IPS-18a (cell line): ENCODE measurements at regions not wholly inside any gene's neighbourhood (a gene's known extent, or its start where the extent isn't known, plus 50 kb on each side); places are given as distances from the start of the nearest gene placed in this dataset.
"Not testable (repeated sequence)": the region's sequence is repeated elsewhere in the genome, so short reads cannot be mapped to it uniquely, and the experiment has no call there.

Experiments
- H3K27ac ChIP-seq: one replicate; pipeline ENCODE4 v1.5.1; 2013; ENCODE audit warnings: low read length
- H3K27me3 ChIP-seq: one replicate; pipeline ENCODE4 v1.6.1; 2013; ENCODE audit warnings: mild to moderate bottlenecking, low read length; ENCODE audit not compliant: control insufficient read depth, insufficient read depth
- H3K36me3 ChIP-seq: one replicate; pipeline ENCODE4 v1.6.1; 2013; ENCODE audit warnings: low read depth, low read length; ENCODE audit not compliant: control insufficient read depth
- H3K4me1 ChIP-seq: one replicate; pipeline ENCODE4 v1.6.1; 2013; ENCODE audit warnings: low read depth, low read length; ENCODE audit not compliant: control insufficient read depth
- H3K4me3 ChIP-seq: one replicate; pipeline ENCODE4 v1.5.1; 2013; ENCODE audit warnings: low read length
- H3K9ac ChIP-seq: one replicate; pipeline ENCODE4 v1.6.1; 2013; ENCODE audit warnings: mild to moderate bottlenecking, low read length, moderate library complexity
- H3K9me3 ChIP-seq: one replicate; pipeline ENCODE4 v1.6.1; 2013; ENCODE audit warnings: low read depth, low read length; ENCODE audit not compliant: control insufficient read depth

GRCh38 chr4:103410386-103410785 lies 212.2 kb upstream of the CENPE start:
- Histone ChIP-seq H3K4me3 (no peak overlapping the region), H3K9ac (no peak overlapping the region), H3K27me3 (no peaks in the 10 kb centered on the region), H3K9me3 (no peaks in the 10 kb centered on the region), H3K4me1 (peaks cover 5% of the 10 kb centered on the region), H3K36me3 (no peaks in the 10 kb centered on the region), H3K27ac (no peak overlapping the region)

DNA sequence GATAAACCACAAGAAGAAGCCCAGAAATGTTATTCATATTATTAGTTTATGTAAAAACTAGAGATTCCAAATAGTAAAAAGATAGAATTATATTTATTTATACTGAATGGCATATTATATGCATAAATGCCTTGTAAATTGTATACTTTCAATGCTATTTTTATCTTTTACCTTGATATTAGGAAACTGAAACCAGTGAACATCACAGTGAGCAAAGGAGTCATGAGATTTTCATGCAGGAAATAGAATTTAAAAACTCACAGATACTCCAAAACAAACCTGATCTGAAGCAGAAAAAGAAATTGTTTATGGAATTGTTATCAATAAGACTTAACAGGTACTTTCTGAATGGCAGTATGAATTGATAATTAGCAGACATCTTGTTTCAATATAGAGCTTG lies 207.3 kb upstream of the CENPE start:
- Histone ChIP-seq H3K9me3 (no peaks in the 10 kb centered on the region), H3K9ac (no peak overlapping the region), H3K36me3 (no peaks in the 10 kb centered on the region), H3K27me3 (no peaks in the 10 kb centered on the region), H3K4me3 (no peak overlapping the region), H3K4me1 (no peaks in the 10 kb centered on the region), H3K27ac (no peak overlapping the region)

DNA sequence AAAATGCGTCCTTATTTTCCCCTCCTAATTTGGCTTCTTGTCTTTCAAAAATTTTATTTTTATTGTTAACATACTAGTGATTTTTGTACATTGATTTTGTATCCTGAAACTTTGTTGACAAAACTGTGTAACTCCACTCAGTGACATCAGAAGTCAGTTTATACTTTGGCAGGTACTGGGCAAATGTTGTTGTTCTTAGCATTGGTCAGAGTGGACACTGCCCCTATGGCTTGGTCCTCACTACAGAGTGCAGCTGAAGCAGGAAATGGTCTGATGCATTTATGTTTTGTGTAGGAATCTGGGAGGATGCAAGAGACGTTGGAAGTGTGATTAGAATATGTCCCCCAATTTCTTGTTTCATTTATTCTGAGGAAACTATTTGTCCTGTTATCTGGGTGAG lies 205.5 kb upstream of the CENPE start:
- no peak overlapping the region for H3K9ac ChIP-seq
- H3K27me3 ChIP-seq = no peaks in the 10 kb centered on the region
- H3K9me3 ChIP-seq = no peaks in the 10 kb centered on the region
- H3K4me1 ChIP-seq = no peaks in the 10 kb centered on the region
- no peaks in the 10 kb centered on the region for H3K36me3 ChIP-seq
- no peak overlapping the region for H3K27ac ChIP-seq
- no peak overlapping the region for H3K4me3 ChIP-seq

DNA sequence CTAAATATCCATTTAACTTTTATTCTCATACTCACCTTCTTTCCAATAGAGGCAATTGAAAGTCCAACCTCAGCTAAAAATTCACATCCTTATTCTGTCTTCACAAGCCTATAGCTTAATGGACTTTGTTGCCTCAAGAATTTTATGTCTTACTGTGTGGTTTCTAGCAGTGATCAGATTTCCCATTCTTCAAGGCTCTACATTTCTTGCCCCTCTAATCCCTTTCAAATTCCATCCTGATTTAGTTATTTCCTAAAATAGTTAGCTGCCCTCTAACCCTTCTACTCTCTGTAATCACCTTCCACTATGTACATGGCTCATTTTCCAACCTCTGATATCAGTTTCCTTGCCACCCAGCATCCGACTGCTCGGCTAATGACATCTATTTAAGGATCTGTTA lies 204.1 kb upstream of the CENPE start:
- Histone ChIP-seq H3K4me3 (no peak overlapping the region), H3K27ac (no peak overlapping the region), H3K9ac (no peak overlapping the region)

DNA sequence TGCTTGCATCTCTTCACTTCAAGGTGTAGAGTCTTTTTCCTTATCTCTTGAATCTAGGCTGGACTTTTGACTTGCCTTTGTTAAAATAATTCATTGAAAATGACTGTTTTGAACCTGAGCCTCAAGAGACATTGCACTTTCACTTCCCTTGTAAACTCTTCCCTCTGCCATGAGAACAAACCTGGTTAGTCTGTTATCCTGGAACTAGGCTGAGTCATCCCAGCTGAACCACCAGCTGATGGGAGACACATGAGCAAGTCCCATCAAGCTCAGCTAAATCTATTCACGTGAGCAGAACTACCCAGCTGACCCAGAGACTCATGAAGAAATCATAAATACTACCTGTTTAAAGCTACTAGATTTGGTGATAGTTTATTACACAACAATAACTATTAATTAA lies 202.3 kb upstream of the CENPE start:
- Histone ChIP-seq H3K4me3 (no peak overlapping the region), H3K27ac (no peak overlapping the region), H3K9me3 (no peaks in the 10 kb centered on the region), H3K4me1 (no peaks in the 10 kb centered on the region), H3K27me3 (no peaks in the 10 kb centered on the region), H3K36me3 (no peaks in the 10 kb centered on the region), H3K9ac (no peak overlapping the region)

More for the DNA sequence above, 204.1 kb upstream of the CENPE start:
- Histone ChIP-seq H3K27me3 (no peaks in the 10 kb centered on the region), H3K9me3 (no peaks in the 10 kb centered on the region), H3K36me3 (no peaks in the 10 kb centered on the region), H3K4me1 (no peaks in the 10 kb centered on the region)

DNA sequence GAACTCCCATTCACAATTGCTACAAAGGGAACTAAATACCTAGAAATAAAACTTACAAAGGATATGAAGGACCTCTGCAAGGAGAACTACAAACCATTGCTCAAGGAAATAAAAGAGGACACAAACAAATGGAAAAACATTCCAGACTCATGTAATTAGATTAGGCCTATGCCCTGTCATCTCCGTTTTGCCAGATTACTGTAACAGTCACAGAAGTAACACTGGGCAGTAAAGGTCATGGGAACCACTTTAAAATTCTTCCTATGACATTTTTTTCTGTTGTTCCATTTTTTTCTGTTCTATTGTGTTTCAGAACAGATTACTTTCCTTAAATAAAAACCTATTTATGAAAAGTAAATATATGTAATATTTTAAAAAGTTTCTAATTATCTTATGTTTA lies 199.4 kb upstream of the CENPE start:
- H3K9ac ChIP-seq = no peak overlapping the region
- no peaks in the 10 kb centered on the region for H3K9me3 ChIP-seq
- no peak overlapping the region for H3K4me3 ChIP-seq
- H3K4me1 ChIP-seq = no peaks in the 10 kb centered on the region
- H3K27ac ChIP-seq = no peak overlapping the region
- H3K36me3 ChIP-seq = no peaks in the 10 kb centered on the region
- no peaks in the 10 kb centered on the region for H3K27me3 ChIP-seq

DNA sequence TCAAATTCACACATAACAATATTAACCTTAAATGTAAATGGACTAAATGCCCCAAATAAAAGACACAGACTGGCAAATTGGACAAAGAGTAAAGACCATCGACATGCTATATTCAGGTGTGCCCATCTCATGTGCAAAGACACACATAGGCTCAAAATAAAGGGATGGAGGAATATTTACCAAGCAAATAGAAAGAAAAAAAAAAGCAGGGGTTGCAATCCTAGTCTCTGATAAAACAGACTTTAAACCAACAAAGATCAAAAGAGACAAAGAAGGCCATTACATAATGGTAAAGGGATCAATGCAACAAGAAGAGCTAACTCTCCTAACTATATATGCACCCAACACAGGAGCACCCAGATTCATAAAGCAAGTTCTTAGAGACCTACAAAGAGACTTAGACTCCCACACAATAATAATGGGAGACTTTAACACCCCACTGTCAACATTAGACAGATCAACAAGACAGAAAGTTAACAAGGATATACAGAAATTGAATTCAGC lies 189.4 kb upstream of the CENPE start:
- not testable (repeated sequence) for H3K9me3 ChIP-seq

GRCh38 chr4:103385565-103385964 lies 187.4 kb upstream of the CENPE start:
- H3K9ac ChIP-seq, H3K4me3 ChIP-seq, H3K36me3 ChIP-seq, H3K27ac ChIP-seq, H3K4me1 ChIP-seq, H3K27me3 ChIP-seq, H3K9me3 ChIP-seq: not testable (repeated sequence)

More for the DNA sequence above, 189.4 kb upstream of the CENPE start:
- H3K27ac ChIP-seq, H3K36me3 ChIP-seq, H3K4me3 ChIP-seq, H3K27me3 ChIP-seq, H3K9ac ChIP-seq, H3K4me1 ChIP-seq: not testable (repeated sequence)

GRCh38 chr4:103375278-103375677 lies 177.1 kb upstream of the CENPE start:
- no peak overlapping the region for H3K9ac ChIP-seq
- H3K4me1 ChIP-seq = peaks cover 7% of the 10 kb centered on the region
- no peak overlapping the region for H3K4me3 ChIP-seq
- no peaks in the 10 kb centered on the region for H3K9me3 ChIP-seq
- no peak overlapping the region for H3K27ac ChIP-seq
- H3K36me3 ChIP-seq = no peaks in the 10 kb centered on the region
- H3K27me3 ChIP-seq = no peaks in the 10 kb centered on the region

- H3K27me3 ChIP-seq = no peaks in the 10 kb centered on the region
- peaks cover 7% of the 10 kb centered on the region for H3K4me1 ChIP-seq
- H3K36me3 ChIP-seq = no peaks in the 10 kb centered on the region
- H3K9ac ChIP-seq = no peak overlapping the region
- H3K9me3 ChIP-seq = no peaks in the 10 kb centered on the region
- no peak overlapping the region for H3K4me3 ChIP-seq
- H3K27ac ChIP-seq = no peak overlapping the region
These were observed 176.6 kb upstream of the CENPE start for GRCh38 chr4:103374758-103375157.

DNA sequence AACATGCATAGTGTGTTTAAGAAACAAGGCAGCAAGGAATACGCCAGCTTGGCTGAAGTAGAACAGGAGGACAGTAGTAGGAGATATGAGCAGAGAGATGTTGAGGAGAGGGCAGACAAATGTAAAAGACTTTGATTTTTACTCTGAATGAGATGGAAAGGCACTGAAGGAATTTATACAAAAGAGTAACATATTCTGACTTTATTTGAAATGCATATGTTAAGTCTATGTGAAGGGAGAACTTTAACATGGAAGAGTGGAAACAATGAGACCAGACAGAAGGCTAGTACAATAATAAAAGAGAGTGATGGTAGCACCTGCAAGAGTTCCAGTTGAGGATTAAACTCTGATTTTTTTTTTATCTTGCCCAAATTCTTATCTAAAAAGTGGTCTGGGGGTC lies 176.2 kb upstream of the CENPE start:
- Histone ChIP-seq H3K9ac (no peak overlapping the region), H3K27me3 (no peaks in the 10 kb centered on the region), H3K9me3 (no peaks in the 10 kb centered on the region), H3K4me1 (peaks cover 7% of the 10 kb centered on the region), H3K36me3 (no peaks in the 10 kb centered on the region), H3K4me3 (no peak overlapping the region), H3K27ac (no peak overlapping the region)

- Histone ChIP-seq H3K9me3 (no peaks in the 10 kb centered on the region), H3K4me1 (peaks cover 7% of the 10 kb centered on the region), H3K27ac (no peak overlapping the region), H3K4me3 (no peak overlapping the region), H3K36me3 (no peaks in the 10 kb centered on the region), H3K9ac (no peak overlapping the region), H3K27me3 (no peaks in the 10 kb centered on the region)
These were observed 173.9 kb upstream of the CENPE start for GRCh38 chr4:103372002-103372558.
